ENCODE measurements at regions not wholly inside any gene's neighbourhood (a gene's known extent, or its start where the extent isn't known, plus 50 kb on each side); places are given as distances from the start of the nearest gene placed in this dataset.
"Not testable (repeated sequence)": the region's sequence is repeated elsewhere in the genome, so short reads cannot be mapped to it uniquely, and the experiment has no call there.

DNA sequence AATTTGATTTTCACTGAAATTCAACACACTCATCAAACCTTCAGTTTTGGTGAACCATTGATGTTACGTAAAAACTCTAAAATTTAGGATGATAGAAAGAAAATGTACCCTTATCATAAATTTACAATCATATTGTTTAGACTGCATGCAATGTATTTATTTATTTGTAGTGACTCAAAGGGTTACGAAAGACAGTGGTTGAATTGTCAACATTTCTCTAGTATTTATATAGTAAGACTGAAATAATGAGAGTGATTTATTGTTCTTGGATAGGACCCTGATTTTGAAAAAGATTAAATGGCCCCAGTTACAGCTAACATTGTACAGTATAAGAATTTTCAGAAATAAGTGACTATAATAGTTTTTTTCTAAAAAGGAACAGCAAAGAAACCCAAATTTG, 591.5 kb downstream of the RFPL4B start:
- no peak for FAIRE-seq

DNA sequence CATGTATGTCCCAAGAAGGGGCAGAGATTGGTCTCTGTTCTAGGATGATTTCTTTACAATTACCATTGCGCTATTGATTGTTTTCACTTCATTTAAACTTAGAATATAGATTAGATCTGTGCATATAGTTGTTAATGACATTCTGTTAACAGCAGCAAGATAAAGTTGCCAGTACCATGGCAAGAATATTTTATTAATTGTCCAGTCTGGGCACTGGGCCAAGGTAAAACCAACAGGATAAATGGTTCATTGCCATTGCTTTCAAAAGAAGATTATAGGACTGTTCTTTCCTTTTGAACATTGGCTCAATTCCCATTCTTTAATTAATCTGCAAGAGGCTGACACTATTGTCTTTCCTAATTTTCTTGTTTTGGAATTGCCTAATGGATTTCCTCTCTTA, 592.4 kb downstream of the RFPL4B start:
- peak; percentile 78 for FAIRE-seq

DNA sequence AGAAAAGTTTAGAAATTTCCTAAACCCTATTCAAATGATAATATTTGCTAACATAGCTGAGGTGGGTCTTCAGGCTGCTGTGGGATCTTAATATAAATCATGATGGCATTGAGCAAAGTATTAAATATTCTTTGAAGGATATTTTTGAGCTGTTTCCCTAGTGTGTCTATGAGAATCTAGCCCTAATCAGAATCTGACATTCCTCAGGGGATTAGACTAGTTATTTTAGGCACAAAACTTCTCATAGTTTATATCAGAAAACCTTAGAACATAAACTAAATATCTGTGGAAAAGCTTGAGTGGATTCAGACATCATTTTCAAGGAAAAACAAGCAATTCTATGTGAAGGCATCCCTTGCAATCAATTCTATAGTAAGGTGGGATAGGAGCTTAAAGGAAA, 594.5 kb downstream of the RFPL4B start:
- FAIRE-seq = no peak

DNA sequence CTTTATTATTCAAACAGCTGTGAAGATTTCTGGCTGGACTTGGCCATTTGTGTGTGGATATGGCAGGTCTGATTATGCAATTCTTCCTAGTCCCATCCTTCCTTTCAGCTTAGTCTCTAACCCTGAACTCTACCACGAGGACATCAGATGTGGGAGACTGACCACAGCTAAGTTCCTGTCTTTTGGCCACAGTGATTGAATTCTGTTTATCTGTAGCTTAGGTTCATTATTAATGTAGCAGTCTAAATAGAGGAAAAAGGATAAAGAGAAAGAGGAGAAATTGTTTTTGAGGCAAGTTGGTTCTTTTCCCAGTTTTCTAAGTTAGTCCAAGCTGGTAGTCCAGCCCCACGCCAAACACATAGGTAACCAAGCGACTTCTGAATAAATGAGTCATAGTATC, 598.9 kb downstream of the RFPL4B start:
- FAIRE-seq = no peak

DNA sequence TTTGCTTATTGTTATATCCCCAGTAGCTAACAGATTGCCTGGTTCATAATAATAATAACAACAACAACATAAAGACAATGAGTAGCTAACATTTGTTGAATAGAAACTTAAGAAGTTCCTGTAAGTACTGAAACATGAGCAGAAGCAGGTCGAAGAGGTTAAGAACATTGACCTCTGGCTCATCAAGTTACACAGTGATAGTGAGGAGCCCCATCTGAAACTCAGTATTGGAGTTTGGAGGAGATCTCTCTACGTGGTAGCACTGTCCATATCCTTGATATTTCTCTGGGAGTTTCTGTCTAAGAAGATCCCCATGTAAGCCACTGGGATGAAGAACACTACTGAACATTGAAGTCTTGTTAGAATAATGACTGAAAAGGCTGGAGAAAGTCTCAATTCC, 600.4 kb downstream of the RFPL4B start:
- no peak for FAIRE-seq

DNA sequence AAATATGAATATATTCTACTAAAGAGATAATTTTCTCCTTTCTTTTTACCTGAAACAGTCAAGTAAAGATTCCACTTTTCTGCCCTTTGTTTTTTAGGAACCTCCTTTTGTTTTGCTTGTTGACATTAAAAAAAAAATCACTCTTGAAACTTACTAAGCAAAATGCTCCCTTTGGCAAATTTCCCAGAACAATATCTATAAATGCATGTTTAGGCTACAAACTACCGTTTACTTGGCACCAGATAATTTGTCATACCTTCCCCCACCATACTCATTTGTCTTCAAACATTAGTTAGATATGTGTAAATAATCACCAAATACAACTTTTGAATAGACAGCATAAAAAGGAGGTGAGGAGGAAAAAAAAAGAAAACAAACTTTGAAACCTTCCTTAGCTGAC, 604.7 kb downstream of the RFPL4B start:
- no peak for FAIRE-seq

DNA sequence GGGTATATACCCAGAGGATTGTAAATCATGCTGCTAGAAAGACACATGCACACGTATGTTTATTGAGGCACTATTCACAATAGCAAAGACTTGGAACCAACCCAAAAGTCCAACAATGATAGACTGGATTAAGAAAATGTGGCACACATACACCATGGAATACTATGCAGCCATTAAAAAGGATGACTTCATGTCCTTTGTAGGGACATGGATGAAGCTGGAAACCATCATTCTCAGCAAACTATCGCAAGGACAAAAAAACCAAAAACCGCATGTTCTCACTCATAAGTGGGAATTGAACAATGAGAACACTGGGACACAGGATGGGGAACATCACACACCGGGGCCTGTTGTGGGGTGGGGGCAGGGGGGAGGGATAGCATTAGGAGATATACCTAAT, 608.6 kb downstream of the RFPL4B start:
- not testable (repeated sequence) for FAIRE-seq

DNA sequence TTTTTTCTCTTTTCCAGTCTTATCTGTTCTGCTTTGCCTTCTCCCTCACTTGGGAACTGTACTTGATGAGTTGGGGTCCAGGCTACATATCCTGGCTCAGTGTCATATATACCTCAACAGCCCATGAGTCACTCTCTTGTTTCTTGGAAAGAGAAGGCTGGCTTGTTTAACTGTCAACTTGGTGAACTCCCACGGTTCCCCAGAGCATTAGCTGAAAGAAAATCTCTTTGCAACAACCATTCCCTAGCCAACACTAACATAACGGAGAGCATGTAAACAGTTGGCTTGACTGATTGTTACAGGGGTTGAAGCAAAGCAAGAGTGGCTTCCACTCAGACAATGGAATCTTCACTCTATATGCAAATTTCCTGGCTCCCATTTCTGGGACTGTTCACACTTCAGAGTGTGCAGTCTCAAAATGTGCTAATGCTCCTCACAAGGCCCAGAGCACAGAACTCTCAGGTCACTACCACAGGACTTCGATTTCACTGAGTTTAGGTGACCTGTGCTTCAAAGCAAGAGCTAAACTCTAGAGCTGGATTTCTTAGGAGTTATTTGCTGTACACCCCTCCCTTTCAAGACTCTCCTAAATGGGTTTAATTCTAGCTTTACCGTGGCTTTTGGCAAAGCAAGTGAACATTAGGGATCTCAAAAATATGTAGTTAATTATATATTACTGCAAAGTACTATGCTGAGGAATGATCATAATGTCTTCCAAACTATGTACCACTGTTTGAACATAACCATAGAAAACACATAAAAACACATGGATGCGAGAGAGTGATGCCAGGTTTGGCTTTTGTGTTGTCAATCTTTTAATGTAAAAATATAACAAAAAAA, 609.8 kb downstream of the RFPL4B start:
- no peak for FAIRE-seq

DNA sequence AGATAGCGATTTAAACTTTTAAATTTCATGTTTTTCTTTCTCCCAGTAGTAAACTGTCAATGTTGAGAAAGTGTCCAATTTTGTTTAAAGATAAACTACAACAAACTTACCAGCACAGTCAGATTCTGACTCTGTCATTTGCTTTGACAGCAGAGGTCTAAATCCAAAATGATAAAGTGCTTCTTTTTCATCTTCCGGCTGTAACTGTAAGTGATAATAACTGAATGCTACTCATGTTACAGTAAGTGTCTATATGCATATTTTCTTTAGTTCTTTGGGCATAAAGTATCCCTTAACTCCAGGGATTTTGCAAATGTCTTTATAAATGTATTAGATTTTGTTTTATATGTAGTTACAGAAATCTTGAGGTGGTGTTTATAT, 610.4 kb downstream of the RFPL4B start:
- FAIRE-seq = no peak

DNA sequence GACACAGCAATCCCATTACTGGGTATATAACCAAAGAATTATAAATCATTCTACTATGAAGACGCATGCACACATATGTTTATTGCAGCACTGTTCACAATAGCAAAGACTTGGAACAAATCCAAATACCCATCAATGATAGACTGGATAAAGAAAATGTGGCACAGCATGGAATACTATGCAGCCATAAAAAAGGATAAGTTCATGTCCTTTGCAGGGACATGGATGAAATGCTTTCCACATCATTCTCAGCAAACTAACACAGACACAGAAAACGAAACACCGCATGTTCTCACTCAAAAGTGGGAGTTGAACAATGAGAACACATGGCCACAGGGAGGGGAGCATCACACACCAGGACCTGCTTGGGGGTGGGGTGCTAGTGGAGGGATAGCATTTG, 613.0 kb downstream of the RFPL4B start:
- not testable (repeated sequence) for FAIRE-seq

DNA sequence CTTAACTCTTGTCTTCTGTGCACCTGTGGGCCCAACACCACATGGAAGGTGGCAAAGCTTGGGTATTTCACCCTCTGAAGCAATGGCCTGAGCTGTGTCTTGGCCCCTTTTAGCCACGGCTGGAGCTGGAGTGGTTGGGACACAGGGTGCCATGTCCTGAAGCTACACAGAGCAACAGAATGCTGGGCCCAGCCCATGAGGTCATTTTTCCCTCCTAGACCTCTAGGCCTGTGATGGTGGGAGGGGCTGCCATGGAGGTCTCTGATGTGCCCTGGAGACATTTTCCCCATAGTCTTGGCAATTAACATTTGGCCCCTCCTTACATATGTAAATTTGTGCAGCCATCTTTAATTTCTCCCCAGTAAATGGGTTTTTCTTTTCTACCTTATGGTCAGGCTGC, 620.8 kb downstream of the RFPL4B start:
- FAIRE-seq = no peak

DNA sequence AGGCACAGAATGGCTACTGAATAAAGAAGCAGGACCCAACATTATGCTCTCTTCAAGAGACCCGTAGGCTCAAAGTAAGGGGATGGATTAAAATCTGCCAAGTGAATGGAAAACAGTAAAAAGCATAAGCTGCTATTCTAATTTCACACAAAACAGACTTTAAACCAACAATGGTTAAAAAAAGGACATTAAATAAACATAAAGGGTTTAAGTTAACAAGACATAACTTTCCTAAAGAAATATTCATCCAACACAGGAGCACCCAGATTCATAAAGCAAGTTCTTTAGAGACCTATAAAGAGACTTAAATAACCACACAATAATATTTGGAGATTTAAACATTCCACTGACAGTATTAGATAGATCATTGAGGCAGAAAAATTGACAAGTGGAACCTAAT, 624.5 kb downstream of the RFPL4B start:
- no peak for FAIRE-seq

DNA sequence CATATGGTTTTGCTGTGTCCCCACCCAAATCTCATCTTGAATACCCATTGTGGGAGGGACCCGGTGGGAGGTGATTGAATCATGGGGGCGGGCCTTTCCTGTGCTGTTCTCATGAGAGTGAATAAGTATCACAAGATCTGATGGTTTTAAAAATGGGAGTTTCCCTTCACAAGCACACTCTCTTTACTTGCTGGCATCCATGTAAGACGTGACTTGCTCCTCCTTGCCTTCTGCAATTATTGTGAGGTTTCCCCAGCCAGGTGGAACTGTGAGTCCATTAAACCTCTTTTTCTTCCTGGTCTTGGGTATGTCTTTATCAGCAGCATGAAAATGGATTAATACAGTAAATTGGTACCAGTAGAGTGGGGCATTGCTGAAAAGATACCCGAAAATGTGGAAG, 627.8 kb downstream of the RFPL4B start:
- FAIRE-seq = not testable (repeated sequence)

DNA sequence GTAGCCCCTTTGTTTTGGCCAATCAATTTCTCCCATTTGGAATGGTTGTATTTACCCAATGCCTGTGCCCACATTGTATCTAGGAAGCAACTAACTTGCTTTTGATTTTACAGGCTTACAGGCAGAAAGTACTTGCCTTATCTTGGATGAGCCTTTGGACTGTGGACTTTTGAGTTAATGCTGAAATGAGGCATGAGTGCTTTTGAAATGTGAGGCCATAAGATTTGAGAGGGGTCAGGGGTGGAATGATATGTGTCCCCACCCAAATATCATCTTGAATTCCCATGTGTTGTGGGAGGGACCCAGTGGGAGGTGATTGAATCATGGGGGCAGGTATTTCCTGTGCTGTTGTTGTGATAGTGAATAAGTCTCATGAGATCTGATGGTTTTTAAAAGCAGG, 629.4 kb downstream of the RFPL4B start:
- not testable (repeated sequence) for FAIRE-seq

DNA sequence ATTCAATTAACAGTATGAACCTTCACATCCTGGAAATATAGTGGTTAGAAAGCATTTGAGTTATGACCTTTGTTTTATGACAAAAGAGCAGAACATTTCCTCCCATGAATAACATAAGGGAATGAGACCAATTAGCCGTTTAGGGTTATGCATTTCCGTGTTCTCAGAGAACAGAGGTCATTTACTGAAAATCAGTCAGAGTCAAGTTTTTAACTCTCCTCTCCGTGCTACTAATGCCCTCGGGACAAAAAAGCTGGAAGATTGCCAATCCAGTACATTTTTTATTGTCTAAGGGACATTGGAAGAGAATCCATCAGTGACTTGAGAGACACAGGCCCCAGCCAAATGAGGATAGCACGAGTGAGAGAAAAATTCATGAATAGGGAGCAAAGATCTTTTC, 632.7 kb downstream of the RFPL4B start:
- no peak for FAIRE-seq

DNA sequence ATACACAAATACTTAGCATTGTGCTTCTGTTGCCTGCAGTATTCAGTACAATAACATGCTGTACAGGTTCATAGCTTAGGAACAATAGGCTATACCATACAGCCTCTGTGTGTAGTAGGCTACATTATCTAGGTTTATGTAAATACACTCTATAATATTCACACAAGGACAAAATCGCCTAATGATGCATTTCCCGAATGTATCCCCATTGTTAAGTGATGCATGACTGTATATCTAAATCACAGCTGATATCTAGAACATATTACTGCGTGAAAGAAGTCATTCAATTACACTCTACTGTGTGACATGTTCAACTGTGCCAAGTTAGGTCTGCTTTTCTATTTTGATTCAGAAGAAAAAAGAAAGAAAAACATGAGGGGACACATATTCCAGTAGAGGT, 633.5 kb downstream of the RFPL4B start:
- FAIRE-seq = no peak

DNA sequence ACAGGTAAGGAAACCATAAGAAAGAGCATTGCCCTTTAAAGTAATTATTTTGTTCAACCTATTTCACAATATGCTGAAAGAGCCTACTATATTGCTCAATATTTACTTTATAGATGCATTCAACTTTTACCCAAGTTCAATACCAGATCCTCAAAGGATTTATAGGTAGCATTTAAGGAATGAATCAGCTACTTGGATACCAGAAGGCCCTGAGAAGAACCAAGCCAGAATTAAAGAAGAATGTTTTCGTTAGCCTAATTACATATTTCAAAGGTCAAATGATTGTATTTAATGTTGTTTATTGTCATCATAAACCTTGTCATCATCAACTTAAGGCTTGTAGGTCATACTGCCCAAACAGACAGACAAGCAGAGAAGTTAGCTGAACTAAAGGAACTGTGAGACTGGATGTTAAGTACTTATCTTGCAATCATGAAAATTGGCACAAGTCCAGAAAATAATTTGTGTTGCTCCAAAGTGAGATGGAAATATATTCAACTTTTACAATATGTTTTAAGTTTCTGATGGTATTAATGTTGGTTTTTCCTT, 636.7 kb downstream of the RFPL4B start:
- no peak for FAIRE-seq

DNA sequence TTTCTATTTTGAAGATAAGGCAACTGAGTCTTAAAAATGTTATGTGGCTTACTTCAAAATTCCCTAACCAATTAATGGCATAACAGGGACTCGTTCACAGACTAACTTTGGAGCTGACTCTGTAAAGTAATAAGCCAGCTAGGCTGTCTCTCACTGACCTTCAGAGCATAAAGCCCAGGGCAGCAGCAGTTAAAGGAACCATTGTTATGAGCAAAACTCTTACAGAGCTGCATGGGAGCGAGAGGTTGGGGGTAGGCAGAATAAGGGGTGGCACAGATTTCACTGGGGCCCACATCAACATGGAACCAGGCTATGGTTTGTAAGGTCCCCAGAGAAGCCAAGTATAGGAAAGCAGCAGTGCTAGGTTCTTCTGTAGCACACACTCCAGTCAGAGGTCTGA, 637.8 kb downstream of the RFPL4B start:
- no peak for FAIRE-seq

DNA sequence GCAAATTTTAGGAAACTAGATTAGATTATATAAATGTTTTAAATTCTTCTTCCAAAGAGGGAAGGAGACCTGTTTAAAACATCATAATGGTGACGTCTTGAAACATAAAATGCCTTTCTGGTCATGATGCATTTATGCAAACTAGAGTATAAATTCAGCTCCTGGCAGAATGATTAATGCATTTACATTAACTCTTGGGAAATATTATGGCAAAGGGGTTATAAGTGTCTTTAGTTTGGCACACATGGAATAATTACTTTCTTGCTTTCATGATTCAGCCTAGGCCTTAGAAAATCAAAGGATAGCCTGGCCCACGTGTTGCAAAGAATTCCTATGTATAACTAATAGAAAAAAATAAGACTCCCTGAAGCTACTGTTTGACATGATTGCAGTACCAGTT, 639.2 kb downstream of the RFPL4B start:
- no peak for FAIRE-seq

DNA sequence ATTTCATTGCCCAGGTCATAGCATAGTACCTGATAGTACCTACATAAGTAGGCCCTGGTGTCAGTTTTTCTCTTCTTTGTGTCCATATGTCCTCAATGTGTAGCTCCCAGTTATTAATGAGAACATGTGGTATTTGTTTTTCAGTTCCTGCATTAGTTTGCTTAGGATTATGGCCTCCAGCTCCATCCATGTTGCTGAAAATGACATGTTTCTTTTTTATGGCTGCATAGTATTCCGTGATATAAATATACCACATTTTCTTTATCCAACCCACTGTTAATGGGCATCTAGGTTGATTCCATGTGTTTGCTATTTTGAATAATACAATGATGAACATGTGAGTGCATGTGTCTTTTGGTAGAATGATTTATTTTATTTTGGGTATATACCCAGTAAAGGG, 641.6 kb downstream of the RFPL4B start:
- FAIRE-seq = no peak

DNA sequence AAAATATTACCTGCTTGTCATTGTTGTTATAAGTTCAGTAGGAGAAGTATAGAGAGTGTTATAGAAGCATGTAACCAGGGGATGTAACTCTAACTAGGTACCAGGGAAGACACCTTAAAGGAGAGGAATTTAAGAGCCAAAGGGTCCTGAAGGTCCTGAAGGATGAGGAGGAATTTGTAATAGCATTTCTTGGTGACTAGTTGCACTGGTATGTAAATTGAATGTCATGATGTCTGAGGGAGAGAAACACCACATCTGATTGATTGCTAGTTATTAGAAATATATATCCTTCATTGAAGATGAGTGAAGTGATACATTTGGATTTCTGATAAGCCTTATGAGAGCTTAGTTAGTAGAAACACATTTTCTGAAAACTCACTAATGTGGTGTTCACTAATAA, 643.8 kb downstream of the RFPL4B start:
- FAIRE-seq = no peak

DNA sequence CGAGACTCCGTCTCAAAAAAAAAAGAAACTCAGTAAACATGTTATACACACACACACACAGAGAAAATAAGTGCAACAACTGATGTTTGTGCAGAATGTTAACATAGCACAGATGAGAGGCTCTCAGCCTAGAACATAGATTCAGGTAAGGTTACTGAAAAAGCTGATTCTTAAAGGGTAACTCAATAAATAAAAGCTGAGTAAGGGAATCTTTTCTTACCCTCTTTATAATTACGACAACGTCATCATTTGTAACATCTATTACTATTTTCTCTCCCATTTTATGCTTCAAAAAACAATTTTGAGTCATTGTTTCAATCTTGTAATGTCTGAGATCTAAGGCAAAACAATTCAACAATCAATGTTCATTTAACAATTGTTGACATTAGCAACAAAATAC, 644.8 kb downstream of the RFPL4B start:
- no peak for FAIRE-seq

DNA sequence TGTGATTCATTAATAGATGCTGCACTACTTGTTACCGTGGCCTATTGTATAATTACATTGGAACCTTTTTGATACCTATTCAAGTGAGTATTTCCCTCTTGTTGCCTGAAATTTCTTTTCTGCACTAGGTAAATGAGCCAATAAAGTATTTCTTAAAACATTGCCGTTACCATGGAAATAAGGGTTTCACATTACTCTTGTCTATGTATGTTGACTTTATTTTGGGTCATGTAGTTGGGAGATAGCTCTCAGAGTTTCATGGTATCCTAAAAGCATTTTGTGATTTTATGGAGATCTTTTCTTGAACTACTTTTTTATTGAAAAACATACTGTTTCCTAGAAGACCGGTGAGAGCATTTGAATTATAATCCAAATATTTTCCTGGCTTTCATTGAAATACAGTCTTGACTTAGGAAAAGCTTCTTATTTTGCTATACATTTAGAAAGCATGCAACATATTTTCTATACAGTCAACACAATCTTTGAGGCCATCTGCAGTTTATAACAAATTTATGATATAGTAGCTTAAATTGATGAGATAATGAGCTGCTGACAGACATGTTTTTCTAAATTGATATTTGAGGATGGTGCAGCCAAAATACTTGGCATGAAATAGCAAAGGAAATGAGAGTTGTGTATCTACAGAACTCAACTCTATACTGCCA, 650.4 kb downstream of the RFPL4B start:
- FAIRE-seq = no peak

DNA sequence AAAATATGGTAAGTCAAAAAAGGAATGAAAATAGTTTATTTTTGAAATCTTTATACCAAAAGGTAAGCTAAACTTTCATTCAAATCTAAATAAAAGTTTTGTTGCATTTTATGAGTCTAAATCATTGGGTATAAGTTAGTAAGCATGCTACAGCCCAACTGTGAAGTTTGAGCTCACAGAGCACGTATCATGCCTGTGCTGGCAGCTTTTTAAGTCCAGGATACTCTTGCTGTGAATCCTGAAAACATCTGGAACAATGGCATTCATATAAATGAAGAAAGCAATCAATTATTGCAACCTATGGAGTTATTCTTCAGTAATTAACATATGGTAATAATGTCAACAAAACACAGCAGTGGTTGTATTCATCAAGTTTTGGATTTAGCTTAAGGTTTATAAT, 656.9 kb downstream of the RFPL4B start:
- no peak for FAIRE-seq

Data from islet of Langerhans (tissue), 1 donor.